HCT116 (cell line): ENCODE measurements at regions not wholly inside any gene's neighbourhood (a gene's known extent, or its start where the extent isn't known, plus 50 kb on each side); places are given as distances from the start of the nearest gene placed in this dataset.
"Not testable (repeated sequence)": the region's sequence is repeated elsewhere in the genome, so short reads cannot be mapped to it uniquely, and the experiment has no call there.

Experiments
- ATAC-seq: fragments of 200-7000 bp; cut with Tn5 transposase; 2 replicates; pipeline ENCODE4 v1.9.1; 2020; ENCODE audit warnings: mild to moderate bottlenecking, moderate library complexity
- BruUV-seq: library from RNA; stranded (reverse); fragments of 400-500 nt; replicated peaks from 2 replicates; lab custom pipeline; 2021; lab: Mats Ljungman, UMichigan
- CTCF ChIA-PET: fragments of 300-600 bp; sonication (Branson Sonifier 250); formaldehyde crosslinking; loops from one replicate; lab custom pipeline; 2021; ENCODE audit warnings: antibody characterized with exemption; lab: Charles Lee
- POLR2A ChIA-PET: fragments of 300-600, 350-600 bp; sonication (Branson Sonifier 250); formaldehyde crosslinking; loops from one replicate; lab custom pipeline; 2021; ENCODE audit warnings: antibody characterized with exemption; lab: Charles Lee
- RAD21 ChIA-PET, 2 experiments: fragments of 300-600 bp; sonication (Branson Sonifier 250); formaldehyde crosslinking; loops; one replicate each; lab custom pipeline; 2023; ENCODE audit warnings: low total read pairs in 2 of 2; ENCODE audit not compliant: uncharacterized antibody in 2 of 2, unreplicated experiment in 2 of 2, low non-redundant PET in 1 of 2; lab: Charles Lee
- DNase-seq: peaks from one replicate; pipeline ENCODE4 v3.0.0-alpha.2; 2010; ENCODE audit warnings: low read depth, low spot score
- H2AFZ ChIP-seq: fragments of 200-600 bp; shearing (Covaris generic), sonication (generic); 2 replicates; pipeline ENCODE4 v1.6.1; 2017; ENCODE audit warnings: low read depth, mixed run types, mixed read lengths, antibody characterized with exemption, low read length; ENCODE audit not compliant: poor library complexity, severe bottlenecking
- H3K27ac ChIP-seq: 2 replicates; pipeline ENCODE4 v1.5.1; 2012; ENCODE audit warnings: low read depth, low read length
- H3K27me3 ChIP-seq: fragments of 200-600 bp; sonication (generic); 2 replicates; pipeline ENCODE4 v1.6.1; 2016; ENCODE audit warnings: mixed run types, low read length, mixed read lengths; ENCODE audit not compliant: insufficient read depth
- H3K36me3 ChIP-seq, 2 experiments: fragments of 200-500 bp in 1 of 2; fragments of 200-600 bp in 1 of 2; sonication (Bioruptor generic) in 1 of 2; sonication (generic) in 1 of 2; 2 replicates each; pipeline versions ENCODE4 v1.5.1 to v1.6.1; 2014 to 2016; ENCODE audit warnings: low read length in 2 of 2, inconsistent platforms in 1 of 2, mixed read lengths in 1 of 2, mixed run types in 1 of 2; ENCODE audit not compliant: insufficient read depth in 2 of 2, control insufficient read depth in 1 of 2
- H3K4me1 ChIP-seq, 2 experiments: fragments of 200-600 bp in 1 of 2; sonication (generic) in 1 of 2; 2 replicates each; pipeline versions ENCODE4 v1.5.1 to v1.6.1; 2012 to 2017; ENCODE audit warnings: low read length in 2 of 2, inconsistent platforms in 1 of 2, mild to moderate bottlenecking in 1 of 2, mixed read lengths in 1 of 2, mixed run types in 1 of 2, moderate library complexity in 1 of 2; ENCODE audit not compliant: insufficient read depth in 2 of 2, control insufficient read depth in 1 of 2
- H3K4me2 ChIP-seq: fragments of 200-600 bp; sonication (generic); 2 replicates; pipeline ENCODE4 v1.6.1; 2017; ENCODE audit warnings: mixed run types, low read length, mixed read lengths
- H3K4me3 ChIP-seq, 2 experiments: fragments of 200-600 bp in 1 of 2; sonication (generic) in 1 of 2; replicated peaks in 1 of 2; 2 replicates each; pipeline ENCODE4 v1.5.1; 2011 to 2016; ENCODE audit warnings: low read length in 2 of 2, control low read depth in 1 of 2, low read depth in 1 of 2, mild to moderate bottlenecking in 1 of 2, mixed read lengths in 1 of 2, mixed run types in 1 of 2
- H3K79me2 ChIP-seq: fragments of 200-600 bp; sonication (generic); 2 replicates; pipeline ENCODE4 v1.6.1; 2017; ENCODE audit warnings: mild to moderate bottlenecking, mixed run types, low read length, moderate library complexity, mixed read lengths; ENCODE audit not compliant: insufficient read depth
- H3K9ac ChIP-seq: fragments of 200-600 bp; sonication (generic); 2 replicates; pipeline ENCODE4 v1.6.1; 2016; ENCODE audit warnings: low read length, mixed read lengths
- H3K9me2 ChIP-seq: fragments of 200-600 bp; sonication (generic), shearing (Covaris generic); 2 replicates; pipeline ENCODE4 v1.6.1; 2017; ENCODE audit warnings: mixed run types, mild to moderate bottlenecking, moderate library complexity; ENCODE audit not compliant: insufficient read depth
- H3K9me3 ChIP-seq, 2 experiments: fragments of 200-500 bp in 1 of 2; fragments of 200-600 bp in 1 of 2; sonication (Bioruptor generic) in 1 of 2; sonication (generic) in 1 of 2; 2 replicates each; pipeline ENCODE4 v1.6.1; 2014 to 2017; ENCODE audit warnings: low read length in 2 of 2, mixed read lengths in 2 of 2, inconsistent platforms in 1 of 2, low read depth in 1 of 2, mild to moderate bottlenecking in 1 of 2, mixed run types in 1 of 2, moderate library complexity in 1 of 2; ENCODE audit not compliant: control insufficient read depth in 1 of 2, insufficient read depth in 1 of 2
- H4K20me1 ChIP-seq: fragments of 200-600 bp; sonication (generic), shearing (Covaris generic); 2 replicates; pipeline ENCODE4 v1.6.1; 2017; ENCODE audit warnings: mixed run types, mild to moderate bottlenecking, moderate library complexity; ENCODE audit not compliant: insufficient read depth
- ELF1 ChIP-seq: IDR thresholded peaks from 2 replicates; pipeline ENCODE4 v1.6.1; 2012; ENCODE audit warnings: low read depth, borderline replicate concordance
- FOSL1 ChIP-seq: IDR thresholded peaks from 2 replicates; pipeline ENCODE4 v1.6.1; 2012; ENCODE audit warnings: low read depth
- ZNF274 ChIP-seq: fragments of 200-500 bp; sonication (Bioruptor generic); IDR thresholded peaks from 2 replicates; pipeline ENCODE4 v1.6.1; 2014; ENCODE audit warnings: mild to moderate bottlenecking, low read depth, low read length, inconsistent platforms
- intact Hi-C: fragments of 100-400 bp; cut with micrococcal nuclease; formaldehyde crosslinking; loops from 2 replicates; pipeline ENCODE4 v1.10.0; 2022
- TF ChIP-seq, protein P1 (sequence below): IDR thresholded peaks from 2 replicates; pipeline ENCODE4 v1.6.1; 2012

GRCh38 chr5:57632937-57633336, 150.3 kb upstream of the ACTBL2 start:
- intact Hi-C loops: no loop called here
- no TSS peak for BruUV-seq
- Histone ChIP-seq H3K27me3 (no peaks in the 10 kb centered on the region), H3K36me3 (no peaks in the 10 kb centered on the region), H3K4me1 (no peaks in the 10 kb centered on the region), H3K4me2 (no peak overlapping the region), H2AFZ (no peak overlapping the region), H3K9ac (no peak overlapping the region), H3K9me2 (no peaks in the 10 kb centered on the region), H4K20me1 (no peaks in the 10 kb centered on the region), H3K9me3 (no peaks in the 10 kb centered on the region), H3K79me2 (no peaks in the 10 kb centered on the region), H3K27ac (no peak overlapping the region), H3K4me3 (no peak overlapping the region)
- TF ChIP-seq, protein P1, sequence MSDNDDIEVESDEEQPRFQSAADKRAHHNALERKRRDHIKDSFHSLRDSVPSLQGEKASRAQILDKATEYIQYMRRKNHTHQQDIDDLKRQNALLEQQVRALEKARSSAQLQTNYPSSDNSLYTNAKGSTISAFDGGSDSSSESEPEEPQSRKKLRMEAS: no peak
- no peak for ATAC-seq
- no peak for DNase-seq
- CTCF ChIA-PET: interaction anchor here (1.0 kb wide), 1 partner anchor 17 kb away, joined by 3 read pairs; no protein-coding TSS in a partner anchor
- POLR2A ChIA-PET: no interaction called here
- RAD21 ChIA-PET: no interaction called here

- H3K4me1 ChIP-seq, CTCF ChIA-PET, intact Hi-C loops, H3K4me3 ChIP-seq, H2AFZ ChIP-seq, H3K9me3 ChIP-seq, POLR2A ChIA-PET, H3K36me3 ChIP-seq, H3K27me3 ChIP-seq, H4K20me1 ChIP-seq, RAD21 ChIA-PET, H3K9ac ChIP-seq, H3K27ac ChIP-seq, H3K79me2 ChIP-seq, BruUV-seq, H3K9me2 ChIP-seq, H3K4me2 ChIP-seq, DNase-seq, ATAC-seq: not testable (repeated sequence)
Observed at GRCh38 chr5:57631139-57631538, 148.5 kb upstream of the ACTBL2 start.

DNA sequence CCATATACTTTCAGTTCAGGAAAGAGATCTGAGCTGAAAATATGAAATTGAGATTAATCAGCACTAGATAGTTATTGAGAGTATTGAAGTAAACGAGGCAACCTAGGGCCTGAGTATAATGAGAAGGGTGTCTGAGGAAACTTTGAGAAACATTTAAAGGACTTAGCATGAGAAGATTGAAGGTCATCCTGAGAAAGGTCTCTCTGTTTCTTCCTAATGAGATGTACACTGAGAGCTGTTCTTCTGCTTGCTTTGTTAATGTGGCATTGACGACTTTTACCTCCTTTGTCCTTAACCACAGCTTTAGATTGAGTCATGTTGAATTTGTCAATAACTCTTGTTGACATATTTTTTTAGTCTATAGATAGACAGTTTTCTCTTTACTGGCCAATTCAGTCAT, 145.1 kb upstream of the ACTBL2 start:
- BruUV-seq: no TSS peak
- H3K4me1 ChIP-seq: no peaks in the 10 kb centered on the region
- H3K4me2 ChIP-seq: no peak overlapping the region
- no peak overlapping the region for H2AFZ ChIP-seq
- ChIA-PET POLR2A (no interaction called here), CTCF (no interaction called here), RAD21 (no interaction called here)
- no peaks in the 10 kb centered on the region for H3K27me3 ChIP-seq
- H4K20me1 ChIP-seq: no peaks in the 10 kb centered on the region
- no peak overlapping the region for H3K4me3 ChIP-seq
- no peak overlapping the region for H3K27ac ChIP-seq
- no peak for TF ChIP-seq ZNF274
- TF ChIP-seq FOSL1: no peak
- TF ChIP-seq ELF1: no peak
- H3K9me2 ChIP-seq: no peaks in the 10 kb centered on the region
- ATAC-seq: no peak
- H3K9ac ChIP-seq: no peak overlapping the region
- H3K79me2 ChIP-seq: no peaks in the 10 kb centered on the region
- no peaks in the 10 kb centered on the region for H3K9me3 ChIP-seq
- intact Hi-C loops: no loop called here
- DNase-seq: no peak
- no peaks in the 10 kb centered on the region for H3K36me3 ChIP-seq
